Spleen (tissue), 11 donors: ENCODE measurements at regions not wholly inside any gene's neighbourhood (a gene's known extent, or its start where the extent isn't known, plus 50 kb on each side); places are given as distances from the start of the nearest gene placed in this dataset.

Experiments
- DNase-seq: peaks from one replicate; pipeline ENCODE4 v3.0.0-alpha.2; 2020
- H3K27ac ChIP-seq, 8 donors: fragments of 200-600 bp; sonication (generic) in 7 of 8; 1 replicate in 4 of 8; 2 replicates in 4 of 8; pipeline versions ENCODE4 v1.5.0 to v1.8.0; 2016 to 2021; ENCODE audit warnings: inconsistent platforms in 4 of 8, mild to moderate bottlenecking in 4 of 8, moderate library complexity in 1 of 8
- H3K27me3 ChIP-seq, 7 donors: fragments of 200-600 bp; sonication (generic) in 6 of 7; replicated peaks in 1 of 7; 1 replicate in 4 of 7; 2 replicates in 3 of 7; pipeline versions ENCODE4 v1.5.0 to v1.8.0; 2016 to 2021; ENCODE audit warnings: inconsistent platforms in 3 of 7, mild to moderate bottlenecking in 1 of 7
- H3K36me3 ChIP-seq, 6 donors: fragments of 200-600 bp; sonication (generic) in 5 of 6; 1 replicate in 4 of 6; 2 replicates in 2 of 6; pipeline versions ENCODE4 v1.5.0 to v1.8.0; 2016 to 2021; ENCODE audit warnings: inconsistent platforms in 2 of 6
- H3K4me1 ChIP-seq, 6 donors: fragments of 200-600 bp; sonication (generic) in 5 of 6; 1 replicate in 3 of 6; 2 replicates in 3 of 6; pipeline versions ENCODE4 v1.5.0 to v1.8.0; 2016 to 2021; ENCODE audit warnings: inconsistent platforms in 3 of 6
- H3K4me3 ChIP-seq, 8 donors: fragments of 200-600 bp; sonication (generic) in 7 of 8; 1 replicate in 4 of 8; 2 replicates in 4 of 8; pipeline versions ENCODE4 v1.5.0 to v1.8.0; 2016 to 2021; ENCODE audit warnings: inconsistent platforms in 4 of 8, mild to moderate bottlenecking in 4 of 8, moderate library complexity in 2 of 8
- H3K9me3 ChIP-seq, 8 donors: fragments of 200-600 bp; sonication (generic) in 7 of 8; 1 replicate in 4 of 8; 2 replicates in 4 of 8; pipeline versions ENCODE4 v1.5.0 to v1.8.0; 2016 to 2021; ENCODE audit warnings: inconsistent platforms in 4 of 8
- POLR2A ChIP-seq, 3 donors: fragments of 450-650 bp; IDR thresholded peaks; one replicate each; pipeline ENCODE4 v1.5.1; 2017; ENCODE audit warnings: antibody characterized with exemption in 3 of 3, mild to moderate bottlenecking in 1 of 3
- POLR2AphosphoS5 ChIP-seq, 3 donors: sonication (generic); formaldehyde crosslinking; IDR thresholded peaks; one replicate each; pipeline ENCODE4 v1.5.1; 2017; ENCODE audit warnings: antibody characterized with exemption in 3 of 3
- WGBS, 5 donors: extraction: QIAGEN DNeasy Blood & Tissue Kit in 3 of 5; methylation state at CpG; one replicate each; pipeline versions ENCODE4 v1.1.5 to v1.1.7; 2013 to 2018; 5-methylcytosine and 5-hydroxymethylcytosine counted together
- intact Hi-C: fragments of 100-400 bp; cut with DNase I; formaldehyde crosslinking; loops from one replicate; pipeline ENCODE4 v1.15.0; 2023; ENCODE audit warnings: low total_unique reads
- TF ChIP-seq, protein P1 (sequence below), 11 experiments: fragments of 200-600 bp in 7 of 11; fragments of 450-650 bp in 4 of 11; sonication (generic) in 4 of 11; IDR thresholded peaks in 8 of 11; conservative IDR thresholded peaks in 3 of 11; 1 replicate in 7 of 11; 2 replicates in 4 of 11; pipeline versions ENCODE4 v1.4.0 to v1.8.0; 2016 to 2021; ENCODE audit warnings: antibody characterized with exemption in 11 of 11, inconsistent platforms in 4 of 11, mild to moderate bottlenecking in 1 of 11
- donor health status: healthy with polysubstance abuse.
- donor health status: DM: no; HTN: no; CAD: no; lungs with moderate emphysema.
- donor health status: DM: no; HTN: no; CAD: no.
- donor health status: Bipolar disorder and iron deficiency.
- donor health status: healthy.
- donor health status: DM: no; HTN: no; CAD: no.
- donor health status: DM: yes; HTN: yes; CAD: no.

- TF ChIP-seq, protein P1, sequence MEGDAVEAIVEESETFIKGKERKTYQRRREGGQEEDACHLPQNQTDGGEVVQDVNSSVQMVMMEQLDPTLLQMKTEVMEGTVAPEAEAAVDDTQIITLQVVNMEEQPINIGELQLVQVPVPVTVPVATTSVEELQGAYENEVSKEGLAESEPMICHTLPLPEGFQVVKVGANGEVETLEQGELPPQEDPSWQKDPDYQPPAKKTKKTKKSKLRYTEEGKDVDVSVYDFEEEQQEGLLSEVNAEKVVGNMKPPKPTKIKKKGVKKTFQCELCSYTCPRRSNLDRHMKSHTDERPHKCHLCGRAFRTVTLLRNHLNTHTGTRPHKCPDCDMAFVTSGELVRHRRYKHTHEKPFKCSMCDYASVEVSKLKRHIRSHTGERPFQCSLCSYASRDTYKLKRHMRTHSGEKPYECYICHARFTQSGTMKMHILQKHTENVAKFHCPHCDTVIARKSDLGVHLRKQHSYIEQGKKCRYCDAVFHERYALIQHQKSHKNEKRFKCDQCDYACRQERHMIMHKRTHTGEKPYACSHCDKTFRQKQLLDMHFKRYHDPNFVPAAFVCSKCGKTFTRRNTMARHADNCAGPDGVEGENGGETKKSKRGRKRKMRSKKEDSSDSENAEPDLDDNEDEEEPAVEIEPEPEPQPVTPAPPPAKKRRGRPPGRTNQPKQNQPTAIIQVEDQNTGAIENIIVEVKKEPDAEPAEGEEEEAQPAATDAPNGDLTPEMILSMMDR (IDR thresholded peaks at IDR 0.05 in 8 of 11, conservative IDR thresholded peaks at IDR 0.05 in 3 of 11): no peak
- no peak for TF ChIP-seq POLR2A (IDR thresholded peaks at IDR 0.05)
- TF ChIP-seq POLR2AphosphoS5 (IDR thresholded peaks at IDR 0.05): no peak
- DNase-seq: no peak
- H3K36me3 ChIP-seq: peaks cover 0 to 4% (median 0%) of the 10 kb centered on the region in 6 donors
- intact Hi-C loops: no loop called here
- WGBS, 5 donors: 80 to 91% (median 89%) methylated on average over 2 of the region's 2 CpGs
- H3K9me3 ChIP-seq: no peaks in the 10 kb centered on the region
- peaks cover 0 to 47% (median 4%) of the 10 kb centered on the region in 6 donors for H3K4me1 ChIP-seq
- no peak overlapping the region for H3K4me3 ChIP-seq
- peak overlapping the region in 4 of 8 donors; percentile 54 to 69 (median 62) for H3K27ac ChIP-seq
- no peaks in the 10 kb centered on the region for H3K27me3 ChIP-seq
Measured at GRCh38 chr14:35205737-35206136, 83.4 kb downstream of the PRORP start.

GRCh38 chr14:35211067-35211466 is 81.1 kb upstream of the PSMA6 start:
- intact Hi-C loops: no loop called here
- H3K4me1 ChIP-seq: peaks cover 0 to 8% (median 0%) of the 10 kb centered on the region in 6 donors
- 93 to 99% (median 95%) methylated on average over 2 of the region's 2 CpGs for WGBS, 5 donors

GRCh38 chr14:35212471-35213142 is 79.6 kb upstream of the PSMA6 start:
- Histone ChIP-seq H3K4me3 (no peak overlapping the region), H3K27me3 (no peaks in the 10 kb centered on the region), H3K9me3 (no peaks in the 10 kb centered on the region), H3K27ac (no peak overlapping the region), H3K36me3 (peaks cover 0 to 4% (median 0%) of the 10 kb centered on the region in 6 donors), H3K4me1 (peaks cover 0 to 8% (median 0%) of the 10 kb centered on the region in 6 donors)
- TF ChIP-seq POLR2AphosphoS5 (IDR thresholded peaks at IDR 0.05): no peak
- TF ChIP-seq, protein P1 (IDR thresholded peaks at IDR 0.05 in 8 of 11, conservative IDR thresholded peaks at IDR 0.05 in 3 of 11): no peak
- no peak for TF ChIP-seq POLR2A (IDR thresholded peaks at IDR 0.05)
- DNase-seq: no peak
- 91 to 97% (median 94%) methylated on average over 3 of the region's 3 CpGs for WGBS, 5 donors
- intact Hi-C loops: no loop called here

More at GRCh38 chr14:35211067-35211466, 81.1 kb upstream of the PSMA6 start:
- Histone ChIP-seq H3K4me3 (no peak overlapping the region), H3K9me3 (no peaks in the 10 kb centered on the region), H3K27me3 (no peaks in the 10 kb centered on the region), H3K27ac (no peak overlapping the region), H3K36me3 (peaks cover 0 to 4% (median 0%) of the 10 kb centered on the region in 6 donors)
- TF ChIP-seq, protein P1 (IDR thresholded peaks at IDR 0.05 in 8 of 11, conservative IDR thresholded peaks at IDR 0.05 in 3 of 11): no peak
- no peak for TF ChIP-seq POLR2AphosphoS5 (IDR thresholded peaks at IDR 0.05)
- TF ChIP-seq POLR2A (IDR thresholded peaks at IDR 0.05): no peak
- DNase-seq: no peak

- intact Hi-C loops: no loop called here
- DNase-seq: no peak
- no peak overlapping the region for H3K4me3 ChIP-seq
- 81 to 90% (median 88%) methylated on average over 6 of the region's 6 CpGs for WGBS, 5 donors
- peaks cover 0 to 4% (median 0%) of the 10 kb centered on the region in 6 donors for H3K36me3 ChIP-seq
- peaks cover 0 to 8% (median 0%) of the 10 kb centered on the region in 6 donors for H3K4me1 ChIP-seq
- TF ChIP-seq POLR2AphosphoS5 (IDR thresholded peaks at IDR 0.05): no peak
- no peak for TF ChIP-seq POLR2A (IDR thresholded peaks at IDR 0.05)
- TF ChIP-seq, protein P1 (IDR thresholded peaks at IDR 0.05 in 8 of 11, conservative IDR thresholded peaks at IDR 0.05 in 3 of 11): no peak
- H3K27me3 ChIP-seq: no peaks in the 10 kb centered on the region
- no peak overlapping the region for H3K27ac ChIP-seq
- H3K9me3 ChIP-seq: no peaks in the 10 kb centered on the region
Measured at GRCh38 chr14:35213143-35213788, 78.9 kb upstream of the PSMA6 start.
